Endodermal cell (in vitro differentiated cells): ENCODE measurements at regions not wholly inside any gene's neighbourhood (a gene's known extent, or its start where the extent isn't known, plus 50 kb on each side); places are given as distances from the start of the nearest gene placed in this dataset.
A peak's percentile ranks its signal among the peaks of the same experiment; 100 is the strongest.

ENCODE experiments used
- DNase-seq: peaks from one replicate; pipeline ENCODE4 v3.0.0-alpha.2; 2017
- H3K27ac ChIP-seq: 2 replicates; pipeline ENCODE4 v1.5.1; 2013; ENCODE audit warnings: mild to moderate bottlenecking, low read depth, low read length, moderate library complexity
- H3K27me3 ChIP-seq: 2 replicates; pipeline ENCODE4 v1.6.1; 2013; ENCODE audit warnings: mild to moderate bottlenecking, low read length, moderate library complexity; ENCODE audit not compliant: insufficient read depth, control insufficient read depth, poor library complexity, severe bottlenecking
- H3K36me3 ChIP-seq: 2 replicates; pipeline ENCODE4 v1.7.0; 2013; ENCODE audit warnings: mild to moderate bottlenecking, low read length, moderate library complexity; ENCODE audit not compliant: control insufficient read depth, insufficient read depth
- H3K4me1 ChIP-seq: one replicate; pipeline ENCODE4 v1.7.0; 2013; ENCODE audit warnings: low read length; ENCODE audit not compliant: control insufficient read depth, insufficient read depth
- H3K4me3 ChIP-seq: 2 replicates; pipeline ENCODE4 v1.5.1; 2013; ENCODE audit warnings: mild to moderate bottlenecking, low read length, moderate library complexity
- H3K9ac ChIP-seq: 2 replicates; pipeline ENCODE4 v1.6.1; 2013; ENCODE audit warnings: mild to moderate bottlenecking, low read length, moderate library complexity; ENCODE audit not compliant: poor library complexity, severe bottlenecking; ENCODE audit errors: extremely low read depth
- H3K9me3 ChIP-seq: 2 replicates; pipeline ENCODE4 v1.6.1; 2013; ENCODE audit warnings: mild to moderate bottlenecking, low read length, moderate library complexity; ENCODE audit not compliant: control insufficient read depth
- H3K27ac Mint-ChIP-seq: 2 replicates; pipeline ENCODE4 v1.8.0; 2020; ENCODE audit warnings: mixed read lengths
- H3K27me3 Mint-ChIP-seq: 2 replicates; pipeline ENCODE4 v1.8.0; 2021; ENCODE audit warnings: mild to moderate bottlenecking, mixed read lengths; ENCODE audit not compliant: insufficient read depth
- H3K36me3 Mint-ChIP-seq: 2 replicates; pipeline ENCODE4 v1.8.0; 2020; ENCODE audit warnings: low read depth, mixed read lengths
- H3K4me1 Mint-ChIP-seq: 2 replicates; pipeline ENCODE4 v1.8.0; 2020; ENCODE audit warnings: mixed read lengths
- H3K4me3 Mint-ChIP-seq: 2 replicates; pipeline ENCODE4 v1.8.0; 2020; ENCODE audit warnings: mild to moderate bottlenecking, moderate library complexity, mixed read lengths
- H3K9me3 Mint-ChIP-seq: 2 replicates; pipeline ENCODE4 v1.8.0; 2020; ENCODE audit warnings: mild to moderate bottlenecking, mixed read lengths
- CTCF ChIP-seq: fragments of 200-600 bp; sonication (generic); conservative IDR thresholded peaks from 2 replicates; pipeline ENCODE4 v1.5.0; 2021; ENCODE audit warnings: antibody characterized with exemption, mild to moderate bottlenecking
- WGBS, 2 experiments: methylation state at CpG; one replicate each; pipeline versions ENCODE4 v1.1.5 to v1.1.7; 2013; ENCODE audit warnings: missing lambda C conversion rate in 2 of 2, mixed read lengths in 1 of 2; ENCODE audit not compliant: insufficient coverage in 1 of 2, insufficient read length in 1 of 2; 5-methylcytosine and 5-hydroxymethylcytosine counted together

GRCh38 chr5:57035955-57036354, 84.0 kb upstream of the MIER3 start:
- no peak overlapping the region for H3K27ac Mint-ChIP-seq
- TF ChIP-seq CTCF, result no peak
- no peaks in the 10 kb centered on the region for H3K36me3 ChIP-seq
- H3K4me3 Mint-ChIP-seq, result no peak overlapping the region
- no peaks in the 10 kb centered on the region for H3K9me3 ChIP-seq
- H3K4me3 ChIP-seq, result no peak overlapping the region
- no peak overlapping the region for H3K9ac ChIP-seq
- no peaks in the 10 kb centered on the region for H3K27me3 ChIP-seq
- DNase-seq, result no peak
- H3K36me3 Mint-ChIP-seq, result no peaks in the 10 kb centered on the region
- H3K27ac ChIP-seq, result no peak overlapping the region
- H3K4me1 ChIP-seq, result no peaks in the 10 kb centered on the region
- no peaks in the 10 kb centered on the region for H3K9me3 Mint-ChIP-seq
- H3K27me3 Mint-ChIP-seq, result peaks cover 12% of the 10 kb centered on the region
- H3K4me1 Mint-ChIP-seq, result peaks cover 6% of the 10 kb centered on the region
- WGBS, 2 experiments, result 91 to 100% methylated on average over 2 to 3 of the region's 3 CpGs

GRCh38 chr5:57036761-57037160, 84.8 kb upstream of the MIER3 start:
- Histone ChIP-seq H3K4me3 (no peak overlapping the region), H3K9ac (no peak overlapping the region), H3K4me1 (no peaks in the 10 kb centered on the region), H3K27me3 (no peaks in the 10 kb centered on the region), H3K9me3 (no peaks in the 10 kb centered on the region), H3K27ac (no peak overlapping the region), H3K36me3 (no peaks in the 10 kb centered on the region)
- 98% methylated on average over 3 of the region's 3 CpGs; no CpG with 5 or more reads in 1 of the 2 experiments for WGBS, 2 experiments
- Mint-ChIP-seq H3K4me3 (no peak overlapping the region), H3K27ac (no peak overlapping the region), H3K27me3 (peaks cover 7% of the 10 kb centered on the region), H3K4me1 (peaks cover 6% of the 10 kb centered on the region), H3K9me3 (no peaks in the 10 kb centered on the region), H3K36me3 (no peaks in the 10 kb centered on the region)
- TF ChIP-seq CTCF, result no peak
- no peak for DNase-seq

GRCh38 chr5:57037355-57037754, 85.4 kb upstream of the MIER3 start:
- Mint-ChIP-seq H3K27me3 (peaks cover 3% of the 10 kb centered on the region), H3K4me3 (no peak overlapping the region), H3K9me3 (no peaks in the 10 kb centered on the region), H3K4me1 (peaks cover 6% of the 10 kb centered on the region), H3K27ac (no peak overlapping the region), H3K36me3 (no peaks in the 10 kb centered on the region)
- Histone ChIP-seq H3K4me1 (no peaks in the 10 kb centered on the region), H3K27me3 (no peaks in the 10 kb centered on the region), H3K36me3 (no peaks in the 10 kb centered on the region), H3K9me3 (no peaks in the 10 kb centered on the region), H3K9ac (no peak overlapping the region), H3K4me3 (no peak overlapping the region), H3K27ac (no peak overlapping the region)
- peak; percentile 57 for TF ChIP-seq CTCF
- peak; percentile 77 for DNase-seq
- 84 to 98% methylated on average over 5 to 6 of the region's 6 CpGs for WGBS, 2 experiments
